GM23248 (cell line): ENCODE measurements at regions not wholly inside any gene's neighbourhood (a gene's known extent, or its start where the extent isn't known, plus 50 kb on each side); places are given as distances from the start of the nearest gene placed in this dataset.

Experiments used
- EZH2 ChIP-seq: fragments of 200-600 bp; sonication (generic); IDR thresholded peaks from 2 replicates; pipeline ENCODE4 v1.6.1; 2018; ENCODE audit warnings: antibody characterized with exemption, mild to moderate bottlenecking; ENCODE audit not compliant: insufficient read depth, poor library complexity, severe bottlenecking
- EZH2phosphoT487 ChIP-seq: fragments of 200-600 bp; sonication (generic); IDR thresholded peaks from 2 replicates; pipeline ENCODE4 v1.6.1; 2018; ENCODE audit warnings: antibody characterized with exemption, moderate library complexity, mild to moderate bottlenecking, low read depth; ENCODE audit not compliant: insufficient read depth

GRCh38 chr7:35315517-35315916 is 61.6 kb upstream of the TBX20 start:
- TF ChIP-seq EZH2phosphoT487 = no peak
- no peak for TF ChIP-seq EZH2
